Adrenal gland (tissue), 9 donors: ENCODE measurements at regions not wholly inside any gene's neighbourhood (a gene's known extent, or its start where the extent isn't known, plus 50 kb on each side); places are given as distances from the start of the nearest gene placed in this dataset.
"Not testable (repeated sequence)": the region's sequence is repeated elsewhere in the genome, so short reads cannot be mapped to it uniquely, and the experiment has no call there.

ENCODE experiments used
- DNase-seq, 7 donors: peaks; one replicate each; pipeline ENCODE4 v3.0.0-alpha.2; 2019 to 2020
- H3K27ac ChIP-seq, 5 donors: fragments of 200-600 bp; sonication (generic) in 4 of 5; 1 replicate in 3 of 5; 2 replicates in 2 of 5; pipeline versions ENCODE4 v1.5.1 to v1.8.0; 2016 to 2020; ENCODE audit warnings: mild to moderate bottlenecking in 1 of 5
- H3K27me3 ChIP-seq: fragments of 200-600 bp; 2 replicates; pipeline ENCODE4 v1.8.0; 2021
- H3K36me3 ChIP-seq, 2 donors: fragments of 200-600 bp; replicated peaks in 1 of 2; 1 replicate in 1 of 2; 2 replicates in 1 of 2; pipeline versions ENCODE4 v1.5.1 to v1.8.0; 2018 to 2022
- H3K4me1 ChIP-seq, 2 donors: fragments of 200-600 bp; replicated peaks in 1 of 2; 1 replicate in 1 of 2; 2 replicates in 1 of 2; pipeline versions ENCODE4 v1.5.1 to v1.8.0; 2018 to 2021
- H3K4me3 ChIP-seq, 4 donors: fragments of 200-600 bp; sonication (generic) in 3 of 4; one replicate each; pipeline ENCODE4 v1.5.1; 2016 to 2018
- H3K9me3 ChIP-seq, 3 donors: fragments of 200-600 bp; sonication (generic) in 1 of 3; replicated peaks in 1 of 3; 1 replicate in 2 of 3; 2 replicates in 1 of 3; pipeline versions ENCODE4 v1.5.1 to v1.8.0; 2016 to 2021
- CTCF ChIP-seq, 6 experiments: fragments of 450-650 bp in 4 of 6; fragments of 200-600 bp in 2 of 6; sonication (generic) in 1 of 6; IDR thresholded peaks; 1 replicate in 5 of 6; 2 replicates in 1 of 6; pipeline versions ENCODE4 v1.5.1 to v1.8.0; 2016 to 2021; ENCODE audit warnings: antibody characterized with exemption in 6 of 6, mild to moderate bottlenecking in 2 of 6, moderate library complexity in 1 of 6
- POLR2A ChIP-seq, 2 donors: fragments of 450-650 bp; IDR thresholded peaks; one replicate each; pipeline ENCODE4 v1.6.1; 2017; ENCODE audit warnings: antibody characterized with exemption in 2 of 2, mild to moderate bottlenecking in 2 of 2, moderate library complexity in 1 of 2
- WGBS, 4 donors: extraction: QIAGEN DNeasy Blood & Tissue Kit in 2 of 4; methylation state at CpG; one replicate each; pipeline versions ENCODE4 v1.1.5 to v1.1.7; 2013 to 2017; 5-methylcytosine and 5-hydroxymethylcytosine counted together
- intact Hi-C, 2 donors: fragments of 100-400 bp; cut with DNase I; formaldehyde crosslinking; loops; one replicate each; pipeline versions ENCODE4 v1.14.1 to v1.15.0; 2022 to 2023
- donor health status: healthy with polysubstance abuse.
- donor health status: Bipolar disorder and iron deficiency.
- donor health status: DM: yes; HTN: yes; CAD: no.
- donor health status: DM: no; HTN: no; CAD: no.
- donor health status: DM: no; HTN: no; CAD: no.

- H3K4me3 ChIP-seq, result no peak overlapping the region
- H3K27ac ChIP-seq, result peak overlapping the region in 3 of 5 donors; percentile 32 to 66 (median 52)
- peaks cover 0 to 14% of the 10 kb centered on the region in 2 donors for H3K36me3 ChIP-seq
- H3K27me3 ChIP-seq, result no peaks in the 10 kb centered on the region
- TF ChIP-seq POLR2A (IDR thresholded peaks at IDR 0.05) (no peak), CTCF (IDR thresholded peaks at IDR 0.05) (no peak)
- intact Hi-C loops, result no loop called here
- H3K4me1 ChIP-seq, result peaks cover 3 to 4% of the 10 kb centered on the region in 2 donors
- peak in 3 of 7 donors; percentile 32 to 39 (median 37) for DNase-seq
- H3K9me3 ChIP-seq, result no peaks in the 10 kb centered on the region
- WGBS, 4 donors, result 69 to 73% (median 72%) methylated on average over 10 to 14 of the region's 14 CpGs
These were observed 86.0 kb upstream of the KCTD7 start for GRCh38 chr7:66542528-66543269.

GRCh38 chr7:66549466-66549865, 79.2 kb upstream of the KCTD7 start:
- intact Hi-C loops, result no loop called here
- no peaks in the 10 kb centered on the region for H3K4me1 ChIP-seq
- TF ChIP-seq POLR2A (IDR thresholded peaks at IDR 0.05), result no peak
- no peak for TF ChIP-seq CTCF (IDR thresholded peaks at IDR 0.05)
- peaks cover 0 to 63% of the 10 kb centered on the region in 2 donors for H3K36me3 ChIP-seq
- WGBS, 4 donors, result 92 to 95% (median 94%) methylated on average over 6 of the region's 6 CpGs
- H3K4me3 ChIP-seq, result no peak overlapping the region
- no peak overlapping the region for H3K27ac ChIP-seq
- H3K27me3 ChIP-seq, result no peaks in the 10 kb centered on the region
- DNase-seq, result peak in 1 of 7 donors; percentile 9
- H3K9me3 ChIP-seq, result no peaks in the 10 kb centered on the region

- no peak overlapping the region for H3K27ac ChIP-seq
- H3K4me1 ChIP-seq, result no peaks in the 10 kb centered on the region
- WGBS, 4 donors, result 90 to 98% (median 95%) methylated on average over 8 to 9 of the region's 9 CpGs
- intact Hi-C loops, result no loop called here
- H3K36me3 ChIP-seq, result peaks cover 0 to 50% of the 10 kb centered on the region in 2 donors
- TF ChIP-seq CTCF (IDR thresholded peaks at IDR 0.05), result no peak
- no peak for TF ChIP-seq POLR2A (IDR thresholded peaks at IDR 0.05)
- DNase-seq, result no peak
- H3K9me3 ChIP-seq, result no peaks in the 10 kb centered on the region
- H3K27me3 ChIP-seq, result no peaks in the 10 kb centered on the region
- H3K4me3 ChIP-seq, result no peak overlapping the region
These were observed 75.7 kb upstream of the KCTD7 start for GRCh38 chr7:66553001-66553400.

- H3K4me1 ChIP-seq, H3K27ac ChIP-seq, H3K4me3 ChIP-seq, H3K9me3 ChIP-seq, H3K27me3 ChIP-seq, intact Hi-C loops, DNase-seq: not testable (repeated sequence)
- WGBS, 4 donors, result 48 to 88% (median 60%) methylated on average over 2 of the region's 2 CpGs
- H3K36me3 ChIP-seq, result peaks cover 0 to 50% of the 10 kb centered on the region in 2 donors
These were observed 75.0 kb upstream of the KCTD7 start for GRCh38 chr7:66553675-66554074.

GRCh38 chr7:66554291-66554690, 74.4 kb upstream of the KCTD7 start:
- intact Hi-C loops, H3K27me3 ChIP-seq, H3K9me3 ChIP-seq, DNase-seq, H3K27ac ChIP-seq, H3K4me3 ChIP-seq: not testable (repeated sequence)
- H3K4me1 ChIP-seq, result peaks cover 0 to 10% of the 10 kb centered on the region in 2 donors
- H3K36me3 ChIP-seq, result peaks cover 0 to 46% of the 10 kb centered on the region in 2 donors
- 83 to 90% (median 86%) methylated on average over 7 to 8 of the region's 8 CpGs for WGBS, 4 donors

- H3K9me3 ChIP-seq, H3K27me3 ChIP-seq, intact Hi-C loops, H3K27ac ChIP-seq, DNase-seq, H3K4me3 ChIP-seq: not testable (repeated sequence)
- Histone ChIP-seq H3K36me3 (peaks cover 0 to 40% of the 10 kb centered on the region in 2 donors), H3K4me1 (peaks cover 0 to 10% of the 10 kb centered on the region in 2 donors)
- WGBS, 4 donors, result 88 to 93% (median 91%) methylated on average over 8 of the region's 8 CpGs
These were observed 73.7 kb upstream of the KCTD7 start for GRCh38 chr7:66554842-66555430.
